GM12873 (cell line): ENCODE measurements at regions not wholly inside any gene's neighbourhood (a gene's known extent, or its start where the extent isn't known, plus 50 kb on each side); places are given as distances from the start of the nearest gene placed in this dataset.

ENCODE experiments used
- CTCF ChIP-seq: IDR thresholded peaks from 2 replicates; pipeline ENCODE4 v1.5.1; 2012; ENCODE audit warnings: low read depth, mild to moderate bottlenecking, moderate library complexity, low read length, control low read depth; ENCODE audit not compliant: insufficient read depth; ENCODE audit errors: missing control alignments

GRCh38 chr7:81573932-81574331 lies 195.9 kb downstream of the HGF start:
- TF ChIP-seq CTCF: no peak

- TF ChIP-seq CTCF: no peak
These were observed 196.7 kb downstream of the HGF start for GRCh38 chr7:81573128-81573527.

- TF ChIP-seq CTCF: no peak
These were observed 207.3 kb downstream of the HGF start for GRCh38 chr7:81562581-81562980.

GRCh38 chr7:81560708-81561107 lies 209.1 kb downstream of the HGF start:
- no peak for TF ChIP-seq CTCF

GRCh38 chr7:81549484-81550016 lies 220.3 kb downstream of the HGF start:
- TF ChIP-seq CTCF: no peak

- TF ChIP-seq CTCF: no peak
These were observed 234.9 kb downstream of the HGF start for GRCh38 chr7:81534996-81535395.

- TF ChIP-seq CTCF: no peak
These were observed 235.4 kb downstream of the HGF start for GRCh38 chr7:81534446-81534845.

GRCh38 chr7:81533931-81534330 lies 235.9 kb downstream of the HGF start:
- no peak for TF ChIP-seq CTCF
